SU-DHL-6 (cell line): ENCODE measurements at regions not wholly inside any gene's neighbourhood (a gene's known extent, or its start where the extent isn't known, plus 50 kb on each side); places are given as distances from the start of the nearest gene placed in this dataset.

Experiments
- EZH2phosphoT487 ChIP-seq: fragments of 200-600 bp; sonication (generic), shearing (Covaris generic); conservative IDR thresholded peaks from 2 replicates; pipeline ENCODE4 v1.6.1; 2018; ENCODE audit warnings: mild to moderate bottlenecking, antibody characterized with exemption, low read length, moderate library complexity, mixed read lengths
- TF ChIP-seq, protein P1 (sequence below): fragments of 200-600 bp; sonication (generic); IDR thresholded peaks from one replicate; pipeline ENCODE4 v1.5.1; 2017; ENCODE audit warnings: antibody characterized with exemption, mild to moderate bottlenecking, low read length, moderate library complexity; ENCODE audit not compliant: insufficient read depth, poor library complexity, severe bottlenecking

DNA sequence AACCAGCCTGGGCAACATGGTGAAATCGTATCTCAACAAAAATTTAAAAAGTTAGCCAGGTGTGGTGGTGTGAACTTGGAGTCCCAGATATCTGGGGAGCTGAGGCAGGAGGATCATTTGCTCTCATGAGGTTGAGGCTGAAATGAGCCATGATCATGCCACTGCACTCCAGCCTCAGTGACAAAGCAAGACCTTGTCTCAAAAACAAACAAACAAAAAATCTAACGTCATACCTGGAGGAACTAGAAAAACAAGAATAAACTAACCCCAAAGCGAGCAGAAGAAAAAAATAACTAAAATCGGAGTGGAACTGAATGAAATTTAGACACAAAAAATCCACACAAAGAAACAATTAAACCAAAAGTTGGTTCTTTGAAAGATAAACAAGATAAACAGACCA lies 1885.1 kb downstream of the OLFM4 start:
- no peak for TF ChIP-seq EZH2phosphoT487
- TF ChIP-seq, protein P1, sequence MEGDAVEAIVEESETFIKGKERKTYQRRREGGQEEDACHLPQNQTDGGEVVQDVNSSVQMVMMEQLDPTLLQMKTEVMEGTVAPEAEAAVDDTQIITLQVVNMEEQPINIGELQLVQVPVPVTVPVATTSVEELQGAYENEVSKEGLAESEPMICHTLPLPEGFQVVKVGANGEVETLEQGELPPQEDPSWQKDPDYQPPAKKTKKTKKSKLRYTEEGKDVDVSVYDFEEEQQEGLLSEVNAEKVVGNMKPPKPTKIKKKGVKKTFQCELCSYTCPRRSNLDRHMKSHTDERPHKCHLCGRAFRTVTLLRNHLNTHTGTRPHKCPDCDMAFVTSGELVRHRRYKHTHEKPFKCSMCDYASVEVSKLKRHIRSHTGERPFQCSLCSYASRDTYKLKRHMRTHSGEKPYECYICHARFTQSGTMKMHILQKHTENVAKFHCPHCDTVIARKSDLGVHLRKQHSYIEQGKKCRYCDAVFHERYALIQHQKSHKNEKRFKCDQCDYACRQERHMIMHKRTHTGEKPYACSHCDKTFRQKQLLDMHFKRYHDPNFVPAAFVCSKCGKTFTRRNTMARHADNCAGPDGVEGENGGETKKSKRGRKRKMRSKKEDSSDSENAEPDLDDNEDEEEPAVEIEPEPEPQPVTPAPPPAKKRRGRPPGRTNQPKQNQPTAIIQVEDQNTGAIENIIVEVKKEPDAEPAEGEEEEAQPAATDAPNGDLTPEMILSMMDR, result no peak
